Cardiac muscle cell (in vitro differentiated cells and primary cell): ENCODE measurements at regions not wholly inside any gene's neighbourhood (a gene's known extent, or its start where the extent isn't known, plus 50 kb on each side); places are given as distances from the start of the nearest gene placed in this dataset.

ENCODE experiments used
- DNase-seq, 2 donors: peaks; one replicate each; pipeline versions ENCODE4 v3.0.0 to v3.0.0-alpha.2; 2010 to 2017; ENCODE audit warnings: low read depth in 1 of 2, low spot score in 1 of 2
- H3K27ac ChIP-seq: fragments of 200-600 bp; sonication (generic); 2 replicates; pipeline ENCODE4 v1.5.1; 2016
- H3K27me3 ChIP-seq: fragments of 200-600 bp; sonication (generic); 2 replicates; pipeline ENCODE4 v1.6.0; 2016; ENCODE audit warnings: control low read depth
- H3K36me3 ChIP-seq: fragments of 200-600 bp; sonication (generic); 2 replicates; pipeline ENCODE4 v1.5.1; 2016; ENCODE audit warnings: control low read depth
- H3K4me1 ChIP-seq: fragments of 200-600 bp; sonication (generic); 2 replicates; pipeline ENCODE4 v1.8.1; 2017; ENCODE audit warnings: low read depth, mild to moderate bottlenecking, mixed run types
- H3K4me3 ChIP-seq: fragments of 200-600 bp; sonication (generic); 2 replicates; pipeline ENCODE4 v1.5.1; 2016; ENCODE audit warnings: mild to moderate bottlenecking
- H3K9me3 ChIP-seq: fragments of 200-600 bp; sonication (generic); 2 replicates; pipeline ENCODE4 v1.5.1; 2017; ENCODE audit warnings: low read depth, mild to moderate bottlenecking, control low read depth
- CTCF ChIP-seq: IDR thresholded peaks from 2 replicates; pipeline ENCODE4 v1.5.1; 2012; ENCODE audit warnings: low read depth, mild to moderate bottlenecking, low read length

DNA sequence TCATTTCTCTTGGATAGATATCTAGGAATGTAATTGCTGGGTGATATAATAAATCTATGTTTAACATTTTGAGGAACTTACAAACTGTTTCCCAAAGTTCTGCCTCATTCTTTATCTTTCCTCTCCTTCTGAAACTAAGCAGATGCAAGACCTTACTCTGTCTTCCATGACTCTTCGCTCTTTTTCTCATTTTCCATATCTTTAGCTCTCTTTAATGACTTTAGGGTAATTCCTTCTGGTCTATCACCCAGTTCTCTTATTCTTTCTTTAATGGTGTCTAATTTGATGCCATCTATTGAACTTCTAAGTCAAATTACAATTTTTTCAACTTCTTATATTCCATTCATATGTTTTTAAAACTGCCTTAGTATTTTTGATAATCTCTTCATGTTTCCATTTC lies 316.6 kb downstream of the POU4F1 start:
- no peak for DNase-seq
- no peak overlapping the region for H3K4me3 ChIP-seq
- no peaks in the 10 kb centered on the region for H3K27me3 ChIP-seq
- no peaks in the 10 kb centered on the region for H3K4me1 ChIP-seq
- no peaks in the 10 kb centered on the region for H3K9me3 ChIP-seq
- H3K36me3 ChIP-seq, result no peaks in the 10 kb centered on the region
- no peak for TF ChIP-seq CTCF
- H3K27ac ChIP-seq, result no peak overlapping the region

- no peaks in the 10 kb centered on the region for H3K27me3 ChIP-seq
- no peak for DNase-seq
- no peaks in the 10 kb centered on the region for H3K36me3 ChIP-seq
- H3K4me1 ChIP-seq, result no peaks in the 10 kb centered on the region
- H3K4me3 ChIP-seq, result no peak overlapping the region
- H3K27ac ChIP-seq, result no peak overlapping the region
- no peaks in the 10 kb centered on the region for H3K9me3 ChIP-seq
- no peak for TF ChIP-seq CTCF
These were observed 338.3 kb downstream of the POU4F1 start for GRCh38 chr13:78265098-78265497.

DNA sequence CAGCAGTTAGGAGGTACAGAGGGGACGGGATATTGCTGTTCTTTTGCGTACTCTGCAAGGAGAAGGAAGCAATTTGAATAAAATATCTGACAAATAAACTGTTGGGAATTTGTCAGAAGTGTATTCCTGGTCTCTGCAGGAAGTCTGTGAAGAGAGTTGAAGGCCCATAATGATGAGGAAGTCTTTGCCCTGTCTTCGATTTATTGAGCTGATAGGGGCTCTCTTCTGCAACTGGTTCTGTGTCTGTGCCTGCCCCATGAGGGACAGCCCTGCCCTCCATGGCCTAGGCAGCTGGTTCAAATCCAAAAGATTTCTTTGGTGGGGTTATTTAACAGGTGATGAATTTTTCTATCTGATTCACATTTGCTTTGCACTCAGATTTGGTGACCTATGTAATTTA lies 339.7 kb upstream of the EDNRB start:
- Histone ChIP-seq H3K4me1 (no peaks in the 10 kb centered on the region), H3K27ac (no peak overlapping the region), H3K27me3 (no peaks in the 10 kb centered on the region), H3K9me3 (no peaks in the 10 kb centered on the region), H3K36me3 (no peaks in the 10 kb centered on the region), H3K4me3 (no peak overlapping the region)
- DNase-seq, result no peak
- no peak for TF ChIP-seq CTCF

DNA sequence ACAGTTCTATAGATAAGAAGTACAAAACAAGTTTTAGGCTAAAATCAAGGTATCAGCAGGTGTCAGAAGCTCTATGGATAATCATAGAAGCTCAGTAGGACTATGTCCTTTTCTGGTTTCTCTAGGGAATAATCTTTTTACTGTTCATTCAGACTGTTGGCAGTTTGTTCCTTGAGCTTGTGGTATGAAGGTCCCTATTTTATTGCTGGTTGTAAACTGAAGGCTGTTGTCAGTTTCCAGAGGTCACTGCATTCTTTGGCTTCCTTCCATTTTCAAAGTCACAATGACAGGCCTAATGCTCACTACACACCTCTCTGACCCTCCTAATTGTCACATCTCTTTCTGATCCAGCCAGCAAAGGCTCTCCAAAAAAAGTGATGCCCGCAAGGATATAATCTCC lies 337.9 kb upstream of the EDNRB start:
- H3K36me3 ChIP-seq, result no peaks in the 10 kb centered on the region
- H3K9me3 ChIP-seq, result no peaks in the 10 kb centered on the region
- H3K27ac ChIP-seq, result no peak overlapping the region
- no peak for TF ChIP-seq CTCF
- H3K27me3 ChIP-seq, result no peaks in the 10 kb centered on the region
- DNase-seq, result peak in 1 of 2 donors; percentile 5
- H3K4me1 ChIP-seq, result no peaks in the 10 kb centered on the region
- no peak overlapping the region for H3K4me3 ChIP-seq

- TF ChIP-seq CTCF, result no peak
- H3K27ac ChIP-seq, result no peak overlapping the region
- no peaks in the 10 kb centered on the region for H3K27me3 ChIP-seq
- no peak overlapping the region for H3K4me3 ChIP-seq
- no peaks in the 10 kb centered on the region for H3K4me1 ChIP-seq
- H3K9me3 ChIP-seq, result no peaks in the 10 kb centered on the region
- DNase-seq, result no peak
- H3K36me3 ChIP-seq, result no peaks in the 10 kb centered on the region
These were observed 335.5 kb upstream of the EDNRB start for GRCh38 chr13:78254113-78254512.

GRCh38 chr13:78247362-78247761 lies 328.7 kb upstream of the EDNRB start:
- H3K36me3 ChIP-seq, result no peaks in the 10 kb centered on the region
- no peak for TF ChIP-seq CTCF
- no peak overlapping the region for H3K27ac ChIP-seq
- H3K27me3 ChIP-seq, result no peaks in the 10 kb centered on the region
- H3K4me1 ChIP-seq, result no peaks in the 10 kb centered on the region
- H3K4me3 ChIP-seq, result no peak overlapping the region
- no peaks in the 10 kb centered on the region for H3K9me3 ChIP-seq
- no peak for DNase-seq
